ENCODE measurements at regions not wholly inside any gene's neighbourhood (a gene's known extent, or its start where the extent isn't known, plus 50 kb on each side); places are given as distances from the start of the nearest gene placed in this dataset.

DNA sequence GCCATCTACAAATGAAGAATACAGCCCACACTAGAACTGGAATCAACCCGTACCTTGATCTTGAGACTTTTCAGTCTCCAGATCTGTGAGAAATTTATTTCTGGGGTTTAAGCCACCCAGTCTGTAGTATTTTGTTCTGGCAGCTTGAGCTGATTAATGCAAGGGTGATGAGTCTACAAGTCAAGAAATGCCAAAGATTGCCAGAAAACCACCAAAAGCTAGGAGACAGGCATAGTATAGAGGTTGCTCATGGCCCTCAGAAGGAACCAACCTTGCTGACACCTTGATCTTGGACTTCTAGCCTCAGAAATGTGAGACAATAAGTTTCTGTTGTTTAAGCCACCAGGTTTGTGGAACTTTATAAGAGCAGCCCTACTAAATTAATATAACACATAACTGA is 428.2 kb upstream of the KLF12 start:
- no peaks in the 10 kb centered on the region for H3K23me2 ChIP-seq (ENCODE audit: low read depth, low read length)
- FAIRE-seq = no peak
- no peaks in the 10 kb centered on the region for H4K20me1 ChIP-seq (replicated peaks in 1 of 2; ENCODE audit: control insufficient read depth in 1 of 2, insufficient read depth in 2 of 2, low read length in 2 of 2)
- no peak overlapping the region for H3K18ac ChIP-seq (ENCODE audit: extremely low read depth, low read length)
- no peak overlapping the region for H3K56ac ChIP-seq (replicated peaks; ENCODE audit: insufficient read length, low read depth, low read length)
- no peaks in the 10 kb centered on the region for H3K9me3 ChIP-seq (ENCODE audit: insufficient read depth in 2 of 2, low read depth in 1 of 2, low read length in 1 of 2)
- DNase-seq (ENCODE audit: low read depth in 1 of 2, low spot score in 2 of 2) = no peak
- H3K4ac ChIP-seq (replicated peaks; ENCODE audit: insufficient read length, low read depth, low read length) = no peak overlapping the region
- no peaks in the 10 kb centered on the region for H3K79me2 ChIP-seq (ENCODE audit: control insufficient read depth in 1 of 2, insufficient read depth in 2 of 2, low read length in 2 of 2)
- no peak overlapping the region for H3K9ac ChIP-seq (replicated peaks in 1 of 4; ENCODE audit: extremely low read depth in 1 of 4, low read depth in 3 of 4, low read length in 3 of 4)
- H3K36me3 ChIP-seq (ENCODE audit: control insufficient read depth in 2 of 4, insufficient read depth in 4 of 4, low read length in 3 of 4) = no peaks in the 10 kb centered on the region
- H3K4me3 ChIP-seq (ENCODE audit: extremely low read depth in 1 of 4, insufficient read depth in 2 of 4, low read depth in 3 of 4, low read length in 4 of 4) = no peak overlapping the region
- no peak overlapping the region for H3K4me2 ChIP-seq (ENCODE audit: insufficient read depth in 1 of 2, low read depth in 2 of 2, low read length in 2 of 2)
- no peak overlapping the region for H4K5ac ChIP-seq (ENCODE audit: insufficient read length, low read depth, low read length)
- H3K27ac ChIP-seq (ENCODE audit: low read depth, low read length) = no peak overlapping the region
- no peak overlapping the region for H3K14ac ChIP-seq (ENCODE audit: insufficient read length)
- H2AFZ ChIP-seq (ENCODE audit: low read length) = no peak overlapping the region
- H4K91ac ChIP-seq (replicated peaks; ENCODE audit: insufficient read length, low read length) = no peak overlapping the region
- no peaks in the 10 kb centered on the region for H3K79me1 ChIP-seq (ENCODE audit: low read depth, low read length)
- H3K4me1 ChIP-seq (replicated peaks in 1 of 4; ENCODE audit: control insufficient read depth in 3 of 4, insufficient read depth in 4 of 4, low read length in 3 of 4) = no peaks in the 10 kb centered on the region; a peak in 1 of 7 replicates
- H2BK15ac ChIP-seq (ENCODE audit: low read length) = no peak overlapping the region
- no peak overlapping the region for H3K23ac ChIP-seq (ENCODE audit: insufficient read length)
- H2AK5ac ChIP-seq (ENCODE audit: low read depth, low read length) = no peak overlapping the region
- TF ChIP-seq YY1 (IDR thresholded peaks at IDR 0.05; ENCODE audit: low read depth, low read length) = no peak
- TF ChIP-seq SIX5 (IDR thresholded peaks at IDR 0.05; ENCODE audit: low read depth, low read length) = no peak
- no peak for TF ChIP-seq JUND (IDR thresholded peaks at IDR 0.05; ENCODE audit: low read length)
- no peak for TF ChIP-seq ATF2 (IDR thresholded peaks at IDR 0.05; ENCODE audit: low read length)
- TF ChIP-seq SIN3A (conservative IDR thresholded peaks at IDR 0.05 in 1 of 2, IDR thresholded peaks at IDR 0.05 in 1 of 2; ENCODE audit: low read depth in 1 of 2, low read length in 2 of 2) = no peak
- TF ChIP-seq NRF1 (IDR thresholded peaks at IDR 0.05; ENCODE audit: low read depth, low read length) = no peak
- no peak for TF ChIP-seq TAF1 (IDR thresholded peaks at IDR 0.05; ENCODE audit: low read depth, low read length)
- TF ChIP-seq USF2 (IDR thresholded peaks at IDR 0.05; ENCODE audit: low read length) = no peak
- TF ChIP-seq SP2 (IDR thresholded peaks at IDR 0.05; ENCODE audit: low read length) = no peak
- no peak for TF ChIP-seq RXRA (IDR thresholded peaks at IDR 0.05; ENCODE audit: insufficient read depth, low read depth, low read length)
- no peak for TF ChIP-seq KDM4A (IDR thresholded peaks at IDR 0.05; ENCODE audit: low read depth, low read length, severe bottlenecking)
- TF ChIP-seq KDM5A (IDR thresholded peaks at IDR 0.05; ENCODE audit: low read length) = no peak
- ChIA-PET CTCF (ENCODE audit: partially characterized antibody) (no interaction called here), POLR2A (ENCODE audit: partially characterized antibody) (no interaction called here)
- no peak overlapping the region for H2BK5ac ChIP-seq (ENCODE audit: low read depth, low read length)
- no peak overlapping the region for H2BK20ac ChIP-seq (ENCODE audit: low read length)
- H2BK12ac ChIP-seq (ENCODE audit: low read depth, low read length) = no peak overlapping the region
- no peaks in the 10 kb centered on the region for H3K27me3 ChIP-seq (replicated peaks in 1 of 4; ENCODE audit: control insufficient read depth in 3 of 4, extremely low read depth in 1 of 4, insufficient read depth in 3 of 4, low read length in 3 of 4)
- WGBS, 2 experiments (ENCODE audit: extremely low coverage in 1 of 2, insufficient coverage in 1 of 2, insufficient read length in 1 of 2, insufficient replicate concordance in 2 of 2, low coverage in 1 of 2, low lambda C conversion rate in 2 of 2, missing lambda C conversion rate in 1 of 2) = 80% methylated on average over 1 of the region's 1 CpG; no CpG with 5 or more reads in 1 of the 2 experiments
- no peak overlapping the region for H2BK120ac ChIP-seq (replicated peaks; ENCODE audit: low read depth, low read length)
- H4K8ac ChIP-seq (ENCODE audit: extremely low read depth, insufficient read depth, low read length) = no peak overlapping the region
